IMR-90 (cell line): ENCODE measurements at regions not wholly inside any gene's neighbourhood (a gene's known extent, or its start where the extent isn't known, plus 50 kb on each side); places are given as distances from the start of the nearest gene placed in this dataset.

Source experiments
- ATAC-seq: fragments of 200-7000 bp; cut with Tn5 transposase; 2 replicates; pipeline ENCODE4 v1.9.1; 2020; ENCODE audit warnings: low read depth, mild to moderate bottlenecking, moderate library complexity
- BruUV-seq: library from RNA; stranded (reverse); fragments of 400-500 nt; replicated peaks from 2 replicates; lab custom pipeline; 2021; lab: Mats Ljungman, UMichigan
- CTCF ChIA-PET: fragments of 300-600 bp; formaldehyde crosslinking; extraction: SDS; loops from one replicate; lab custom pipeline; 2021; ENCODE audit warnings: antibody characterized with exemption; lab: Yijun Ruan, JAX
- POLR2A ChIA-PET: fragments of 300-600 bp; sonication (Branson Sonifier 250); formaldehyde crosslinking; loops from one replicate; lab custom pipeline; 2022; ENCODE audit warnings: antibody characterized with exemption; ENCODE audit not compliant: unreplicated experiment; lab: Charles Lee
- DNase-seq: peaks from one replicate; pipeline ENCODE4 v3.0.0; 2013
- H2AFZ ChIP-seq: replicated peaks from 2 replicates; pipeline ENCODE3; 2013; ENCODE audit warnings: low read length, mild to moderate bottlenecking; ENCODE audit not compliant: poor library complexity
- H2AK5ac ChIP-seq: 2 replicates; pipeline ENCODE4 v1.6.1; 2013; ENCODE audit warnings: low read depth, low read length, inconsistent platforms
- H2AK9ac ChIP-seq: replicated peaks from 2 replicates; pipeline ENCODE3; 2013; ENCODE audit warnings: mild to moderate bottlenecking, low read depth, low read length, moderate library complexity; ENCODE audit not compliant: poor library complexity
- H2BK120ac ChIP-seq: 2 replicates; pipeline ENCODE4 v1.6.1; 2013; ENCODE audit warnings: low read depth, low read length, inconsistent platforms
- H2BK15ac ChIP-seq: 3 replicates; pipeline ENCODE4 v1.6.1; 2013; ENCODE audit warnings: low read depth, low read length, inconsistent platforms
- H2BK20ac ChIP-seq: 2 replicates; pipeline ENCODE4 v1.6.1; 2013; ENCODE audit warnings: low read depth, mild to moderate bottlenecking, inconsistent platforms, low read length, moderate library complexity
- H2BK5ac ChIP-seq: 2 replicates; pipeline ENCODE4 v1.6.1; 2013; ENCODE audit warnings: mild to moderate bottlenecking, low read depth, low read length, inconsistent platforms; ENCODE audit not compliant: poor library complexity, severe bottlenecking
- H3K14ac ChIP-seq: replicated peaks from 2 replicates; pipeline ENCODE4 v1.6.1; 2013; ENCODE audit warnings: low read depth, low read length, inconsistent platforms
- H3K18ac ChIP-seq: 2 replicates; pipeline ENCODE4 v1.6.1; 2013; ENCODE audit warnings: low read depth, low read length, control low read depth
- H3K23ac ChIP-seq: 2 replicates; pipeline ENCODE4 v1.6.1; 2013; ENCODE audit warnings: low read depth, low read length, inconsistent platforms
- H3K27ac ChIP-seq: 2 replicates; pipeline ENCODE4 v1.5.1; 2013; ENCODE audit warnings: mild to moderate bottlenecking, control low read depth, low read length; ENCODE audit not compliant: insufficient read depth
- H3K27me3 ChIP-seq: 2 replicates; pipeline ENCODE4 v1.6.1; 2013; ENCODE audit warnings: low read length; ENCODE audit not compliant: control insufficient read depth, insufficient read depth
- H3K36me3 ChIP-seq: 2 replicates; pipeline ENCODE4 v1.6.1; 2013; ENCODE audit warnings: low read length, mixed read lengths; ENCODE audit not compliant: control insufficient read depth, insufficient read depth
- H3K4ac ChIP-seq: 2 replicates; pipeline ENCODE4 v1.6.1; 2013; ENCODE audit warnings: low read depth, low read length, inconsistent platforms
- H3K4me1 ChIP-seq: 2 replicates; pipeline ENCODE4 v1.6.1; 2013; ENCODE audit warnings: low read length, mixed read lengths; ENCODE audit not compliant: control insufficient read depth, insufficient read depth
- H3K4me2 ChIP-seq: 2 replicates; pipeline ENCODE4 v1.6.1; 2013; ENCODE audit warnings: low read depth, mild to moderate bottlenecking, control low read depth, low read length, moderate library complexity
- H3K4me3 ChIP-seq: 2 replicates; pipeline ENCODE4 v1.5.1; 2013; ENCODE audit warnings: low read depth, mild to moderate bottlenecking, control low read depth, low read length, moderate library complexity; ENCODE audit not compliant: insufficient read depth
- H3K56ac ChIP-seq: 2 replicates; pipeline ENCODE4 v1.6.1; 2013; ENCODE audit warnings: low read length, inconsistent platforms; ENCODE audit not compliant: insufficient read depth; ENCODE audit errors: extremely low read depth
- H3K79me1 ChIP-seq, 2 experiments: 2 replicates each; pipeline ENCODE4 v1.6.1; 2013; ENCODE audit warnings: low read length in 2 of 2, inconsistent platforms in 1 of 2, low read depth in 1 of 2
- H3K9ac ChIP-seq: 2 replicates; pipeline ENCODE4 v1.6.1; 2013; ENCODE audit warnings: low read depth, low read length, control low read depth
- H3K9me1 ChIP-seq: 2 replicates; pipeline ENCODE4 v1.6.1; 2013; ENCODE audit warnings: low read length, inconsistent platforms; ENCODE audit not compliant: insufficient read depth
- H3K9me3 ChIP-seq: 2 replicates; pipeline ENCODE4 v1.6.1; 2013; ENCODE audit warnings: low read length; ENCODE audit not compliant: control insufficient read depth, insufficient read depth
- H4K20me1 ChIP-seq: 2 replicates; pipeline ENCODE4 v1.6.1; 2013; ENCODE audit warnings: low read length, inconsistent platforms; ENCODE audit not compliant: insufficient read depth
- H4K5ac ChIP-seq: 2 replicates; pipeline ENCODE4 v1.6.1; 2013; ENCODE audit warnings: mild to moderate bottlenecking, low read depth, low read length, control low read depth
- H4K8ac ChIP-seq, 2 experiments: 2 replicates each; pipeline ENCODE4 v1.6.1; 2013; ENCODE audit warnings: low read depth in 2 of 2, low read length in 2 of 2, control low read depth in 1 of 2, inconsistent platforms in 1 of 2
- H4K91ac ChIP-seq: 2 replicates; pipeline ENCODE4 v1.6.1; 2013; ENCODE audit warnings: low read depth, low read length, inconsistent platforms; ENCODE audit not compliant: insufficient read depth
- BHLHE40 ChIP-seq: fragments of 150-350 bp; IDR thresholded peaks from 2 replicates; pipeline ENCODE4 v1.6.1; 2016; ENCODE audit warnings: mild to moderate bottlenecking, low read depth, low read length
- CEBPB ChIP-seq: IDR thresholded peaks from 2 replicates; pipeline ENCODE4 v1.6.1; 2012; ENCODE audit warnings: low read depth, low read length, improper control_type of control experiment
- CHD1 ChIP-seq: IDR thresholded peaks from 2 replicates; pipeline ENCODE4 v1.6.1; 2012; ENCODE audit warnings: low read depth, low read length, improper control_type of control experiment
- CTCF ChIP-seq: conservative IDR thresholded peaks from 2 replicates; pipeline ENCODE4 v1.5.1; 2012; ENCODE audit warnings: mild to moderate bottlenecking, low read depth, low read length, improper control_type of control experiment
- ELK1 ChIP-seq: fragments of 150-350 bp; IDR thresholded peaks from 2 replicates; pipeline ENCODE4 v1.6.1; 2016; ENCODE audit warnings: low read depth, mild to moderate bottlenecking, low read length, moderate library complexity, borderline replicate concordance
- FOS ChIP-seq: fragments of 150-350 bp; IDR thresholded peaks from 2 replicates; pipeline ENCODE4 v1.6.1; 2016; ENCODE audit warnings: low read depth, low read length
- MAFK ChIP-seq: IDR thresholded peaks from 2 replicates; pipeline ENCODE4 v1.6.1; 2012; ENCODE audit warnings: low read depth, low read length, improper control_type of control experiment
- MAZ ChIP-seq: IDR thresholded peaks from 2 replicates; pipeline ENCODE4 v1.6.1; 2012; ENCODE audit warnings: low read depth, mild to moderate bottlenecking, low read length, improper control_type of control experiment, moderate library complexity, borderline replicate concordance
- MXI1 ChIP-seq: IDR thresholded peaks from 2 replicates; pipeline ENCODE4 v1.6.1; 2012; ENCODE audit warnings: low read depth, mild to moderate bottlenecking, low read length, moderate library complexity, borderline replicate concordance
- NFE2L2 ChIP-seq: fragments of 150-350 bp; IDR thresholded peaks from 2 replicates; pipeline ENCODE4 v1.6.1; 2016; ENCODE audit warnings: low read depth, mild to moderate bottlenecking, low read length
- POLR2A ChIP-seq: IDR thresholded peaks from 2 replicates; pipeline ENCODE4 v1.6.1; 2012; ENCODE audit warnings: mild to moderate bottlenecking, low read depth, low read length
- RAD21 ChIP-seq: IDR thresholded peaks from 2 replicates; pipeline ENCODE4 v1.6.1; 2012; ENCODE audit warnings: low read length, improper control_type of control experiment
- RCOR1 ChIP-seq: IDR thresholded peaks from 2 replicates; pipeline ENCODE4 v1.6.1; 2012; ENCODE audit warnings: mild to moderate bottlenecking, low read length, improper control_type of control experiment; ENCODE audit not compliant: insufficient replicate concordance
- RFX5 ChIP-seq: IDR thresholded peaks from 2 replicates; pipeline ENCODE4 v1.8.0; 2012; ENCODE audit warnings: low read depth, mild to moderate bottlenecking, low read length, moderate library complexity
- SMC3 ChIP-seq: fragments of 150-350 bp; IDR thresholded peaks from 2 replicates; pipeline ENCODE4 v1.6.1; 2016; ENCODE audit warnings: low read depth, mild to moderate bottlenecking, antibody characterized with exemption, low read length, moderate library complexity
- USF2 ChIP-seq: fragments of 150-350 bp; IDR thresholded peaks from 2 replicates; pipeline ENCODE4 v1.6.1; 2017; ENCODE audit warnings: mild to moderate bottlenecking, antibody characterized with exemption, low read length, low read depth
- WGBS, 2 experiments: methylation state at CpG; one replicate each; pipeline versions ENCODE4 v1.1.5 to v1.1.7; 2013; ENCODE audit warnings: missing lambda C conversion rate in 2 of 2; ENCODE audit not compliant: insufficient read length in 1 of 2; ENCODE audit errors: extremely low coverage in 2 of 2; 5-methylcytosine and 5-hydroxymethylcytosine counted together
- dilution Hi-C: fragments of 300-500 bp; cut with HindIII; formaldehyde crosslinking; loops from one replicate; pipeline ENCODE4 v1.14.3; 2018; ENCODE audit warnings: low sequenced_read_pairs; ENCODE audit not compliant: unreplicated experiment
- in situ Hi-C: fragments of 300-500 bp; cut with MboI; formaldehyde crosslinking; loops from 3 replicates; pipeline ENCODE4 v1.14.3; 2019; ENCODE audit warnings: low sequenced_read_pairs, inconsistent platforms, mixed read lengths
- intact Hi-C: fragments of 100-400 bp; cut with micrococcal nuclease; formaldehyde crosslinking; loops from 2 replicates; pipeline ENCODE4 v1.10.0; 2022

- ChIA-PET POLR2A (no interaction called here), CTCF (no interaction called here)
- H3K4me2 ChIP-seq, result no peak overlapping the region
- H2AK9ac ChIP-seq, result no peak overlapping the region
- peak overlapping the region; percentile 35; the same call in 1 of the 2 replicates for H2BK20ac ChIP-seq
- no peak overlapping the region for H3K4me3 ChIP-seq
- no peak overlapping the region for H2BK120ac ChIP-seq
- no peak overlapping the region for H3K56ac ChIP-seq
- no peak overlapping the region for H2AFZ ChIP-seq
- H3K79me1 ChIP-seq, result no peaks in the 10 kb centered on the region
- TF ChIP-seq POLR2A, result no peak
- no peak for TF ChIP-seq RAD21
- no peak for TF ChIP-seq ELK1
- no peak for TF ChIP-seq MAFK
- TF ChIP-seq USF2, result no peak
- TF ChIP-seq RCOR1, result no peak
- TF ChIP-seq SMC3, result no peak
- TF ChIP-seq CEBPB, result no peak
- TF ChIP-seq NFE2L2, result no peak
- TF ChIP-seq BHLHE40, result no peak
- TF ChIP-seq CTCF, result no peak
- no peak for TF ChIP-seq MAZ
- no peak for TF ChIP-seq FOS
- TF ChIP-seq RFX5, result no peak
- no peak for TF ChIP-seq CHD1
- TF ChIP-seq MXI1, result no peak
- H2BK15ac ChIP-seq, result 0 out of 3 replicates have a peak overlapping the region, but pooled peaks have one; percentile 35
- no peak overlapping the region for H3K14ac ChIP-seq
- no peak for ATAC-seq
- no peaks in the 10 kb centered on the region for H4K20me1 ChIP-seq
- H3K9me3 ChIP-seq, result no peaks in the 10 kb centered on the region
- no peak overlapping the region for H4K91ac ChIP-seq
- H2BK5ac ChIP-seq, result no peak overlapping the region
- H3K9ac ChIP-seq, result no peak overlapping the region
- H3K23ac ChIP-seq, result no peak overlapping the region
- dilution Hi-C loops (no loop called here), intact Hi-C loops (no loop called here), in situ Hi-C loops (no loop called here)
- H3K18ac ChIP-seq, result no peak overlapping the region
- no peak overlapping the region for H3K27ac ChIP-seq
- H2AK5ac ChIP-seq, result no peak overlapping the region
- peaks cover 3% of the 10 kb centered on the region; the same call in 1 of the 2 replicates for H3K4me1 ChIP-seq
- peaks cover 4% of the 10 kb centered on the region; the same call in 1 of the 2 replicates for H3K9me1 ChIP-seq
- no peak for DNase-seq
- H4K8ac ChIP-seq, result no peak overlapping the region
- H3K36me3 ChIP-seq, result no peaks in the 10 kb centered on the region
- WGBS, 2 experiments, result 50% methylated on average over 2 of the region's 4 CpGs; no CpG with 5 or more reads in 1 of the 2 experiments
- H4K5ac ChIP-seq, result no peak overlapping the region
- H3K27me3 ChIP-seq, result no peaks in the 10 kb centered on the region
- no TSS peak for BruUV-seq
- no peak overlapping the region for H3K4ac ChIP-seq
These were observed 667.4 kb downstream of the NYAP2 start for GRCh38 chr2:226066873-226067272.
